WTC11 (cell line): ENCODE measurements at regions not wholly inside any gene's neighbourhood (a gene's known extent, or its start where the extent isn't known, plus 50 kb on each side); places are given as distances from the start of the nearest gene placed in this dataset.

Source experiments
- ATAC-seq: fragments of 200-7000 bp; cut with Tn5 transposase; 2 replicates; pipeline ENCODE4 v1.10.0; 2021; ENCODE audit warnings: mild to moderate bottlenecking, moderate library complexity
- CTCF ChIA-PET: fragments of 300-600 bp; sonication (Branson Sonifier 250); formaldehyde crosslinking; loops from one replicate; lab custom pipeline; 2021; ENCODE audit warnings: antibody characterized with exemption; lab: Charles Lee
- POLR2A ChIA-PET: fragments of 350-600 bp; sonication (Branson Sonifier 250); formaldehyde crosslinking; loops from one replicate; lab custom pipeline; 2021; ENCODE audit warnings: antibody characterized with exemption; lab: Charles Lee
- DNase-seq: peaks from one replicate; pipeline ENCODE4 v3.0.0; 2021; ENCODE audit warnings: low spot score
- H3K27ac Mint-ChIP-seq: 2 replicates; pipeline ENCODE4 v1.8.0; 2021; ENCODE audit warnings: mixed read lengths
- H3K27me3 Mint-ChIP-seq: 2 replicates; pipeline ENCODE4 v1.8.0; 2021; ENCODE audit warnings: low read depth, mild to moderate bottlenecking, moderate library complexity, mixed read lengths
- H3K36me3 Mint-ChIP-seq: 2 replicates; pipeline ENCODE4 v1.8.0; 2021; ENCODE audit warnings: mixed read lengths
- H3K4me1 Mint-ChIP-seq: 2 replicates; pipeline ENCODE4 v1.8.0; 2022; ENCODE audit warnings: mixed read lengths
- H3K4me3 Mint-ChIP-seq: 2 replicates; pipeline ENCODE4 v1.8.0; 2021; ENCODE audit warnings: mild to moderate bottlenecking, moderate library complexity, mixed read lengths
- H3K9me3 Mint-ChIP-seq: 2 replicates; pipeline ENCODE4 v1.8.0; 2021; ENCODE audit warnings: mixed read lengths
- CREM ChIP-seq: sonication (generic); formaldehyde crosslinking; IDR thresholded peaks from 2 replicates; pipeline ENCODE4 v1.8.1; 2022; ENCODE audit warnings: mild to moderate bottlenecking, missing genetic modification reagents, moderate library complexity
- CTCF ChIP-seq: fragments of 200-600 bp; IDR thresholded peaks from 2 replicates; pipeline ENCODE4 v1.8.0; 2022; ENCODE audit warnings: antibody characterized with exemption
- ERG ChIP-seq: fragments of 250-450 bp; sonication (Bioruptor Pico); IDR thresholded peaks from 2 replicates; pipeline ENCODE4 v1.8.0; 2021; ENCODE audit warnings: mild to moderate bottlenecking
- HMGA2 ChIP-seq: fragments of 250-450 bp; sonication (Bioruptor Pico); IDR thresholded peaks from 2 replicates; pipeline ENCODE4 v1.4.0; 2021; ENCODE audit warnings: mild to moderate bottlenecking, moderate library complexity
- IRF1 ChIP-seq: sonication (generic); formaldehyde crosslinking; IDR thresholded peaks from 2 replicates; pipeline ENCODE4 v1.8.0; 2023; ENCODE audit warnings: missing genetic modification reagents
- NFATC4 ChIP-seq: fragments of 250-450 bp; sonication (Bioruptor Pico); IDR thresholded peaks from 2 replicates; pipeline ENCODE4 v1.9.0; 2021; ENCODE audit warnings: mild to moderate bottlenecking
- NR3C1 ChIP-seq: sonication (generic); formaldehyde crosslinking; conservative IDR thresholded peaks from 2 replicates; pipeline ENCODE4 v1.8.1; 2023; ENCODE audit warnings: low read depth, mild to moderate bottlenecking, missing genetic modification reagents
- PRRX2 ChIP-seq: fragments of 250-450 bp; sonication (Bioruptor Pico); IDR thresholded peaks from 2 replicates; pipeline ENCODE4 v1.8.0; 2021; ENCODE audit warnings: mild to moderate bottlenecking
- SP1 ChIP-seq: sonication (generic); formaldehyde crosslinking; conservative IDR thresholded peaks from 2 replicates; pipeline ENCODE4 v1.8.1; 2022; ENCODE audit warnings: missing genetic modification reagents
- ZNF263 ChIP-seq: sonication (generic); formaldehyde crosslinking; IDR thresholded peaks from 2 replicates; pipeline ENCODE4 v1.8.1; 2022; ENCODE audit warnings: low read depth, mild to moderate bottlenecking, moderate library complexity, missing genetic modification reagents
- ZNF317 ChIP-seq: sonication (generic); formaldehyde crosslinking; IDR thresholded peaks from 2 replicates; pipeline ENCODE4 v1.8.1; 2023; ENCODE audit warnings: low read depth, mild to moderate bottlenecking, moderate library complexity, missing genetic modification reagents, borderline replicate concordance
- ZNF532 ChIP-seq: fragments of 250-450 bp; sonication (Bioruptor Pico); IDR thresholded peaks from 2 replicates; pipeline ENCODE4 v1.9.0; 2021; ENCODE audit warnings: mild to moderate bottlenecking, borderline replicate concordance

- Mint-ChIP-seq H3K4me1 (peaks cover 15% of the 10 kb centered on the region), H3K4me3 (no peak overlapping the region), H3K36me3 (no peaks in the 10 kb centered on the region), H3K27ac (no peak overlapping the region), H3K27me3 (no peaks in the 10 kb centered on the region; the same call in 1 of the 2 replicates), H3K9me3 (peaks cover 8% of the 10 kb centered on the region)
- ChIA-PET CTCF (interaction anchor here (1.3 kb wide), 1 partner anchor 124 kb away, joined by 5 read pairs; no protein-coding TSS in a partner anchor), POLR2A (no interaction called here)
- no peak for TF ChIP-seq CTCF
- ATAC-seq (no peak), DNase-seq (no peak)
Observed at GRCh38 chr7:26543340-26543739, 251.7 kb downstream of the SNX10 start.

GRCh38 chr7:26543951-26544350 is 252.3 kb downstream of the SNX10 start:
- H3K9me3 Mint-ChIP-seq: peaks cover 8% of the 10 kb centered on the region
- CTCF ChIA-PET: no interaction called here
- TF ChIP-seq ZNF532 (CRISPR knock-in tag) (no peak), ZNF317 (CRISPR knock-in tag) (no peak)
- TF ChIP-seq, all 79 proteins: peak for 0
- POLR2A ChIA-PET: no interaction called here
- Mint-ChIP-seq H3K27ac (no peak overlapping the region), H3K27me3 (no peaks in the 10 kb centered on the region; the same call in 1 of the 2 replicates), H3K36me3 (no peaks in the 10 kb centered on the region), H3K4me1 (peaks cover 15% of the 10 kb centered on the region), H3K4me3 (no peak overlapping the region)
- ATAC-seq: no peak
- no peak for DNase-seq

- H3K27ac Mint-ChIP-seq: no peak overlapping the region
- TF ChIP-seq IRF1 (CRISPR knock-in tag) (no peak), NR3C1 (CRISPR knock-in tag) (no peak), PRRX2 (CRISPR knock-in tag) (no peak), ERG (CRISPR knock-in tag) (no peak), NFATC4 (no peak), SP1 (CRISPR knock-in tag) (no peak), CREM (no peak), ZNF263 (no peak), HMGA2 (no peak)
- ChIA-PET POLR2A (no interaction called here), CTCF (interaction anchor here (1.0 kb wide), 1 partner anchor 176 kb away, joined by 3 read pairs; no protein-coding TSS in a partner anchor)
- H3K9me3 Mint-ChIP-seq: peaks cover 8% of the 10 kb centered on the region
- H3K27me3 Mint-ChIP-seq: no peaks in the 10 kb centered on the region; the same call in 1 of the 2 replicates
- H3K4me3 Mint-ChIP-seq: no peak overlapping the region
- no peak for DNase-seq
- peaks cover 18% of the 10 kb centered on the region for H3K4me1 Mint-ChIP-seq
- ATAC-seq: no peak
- no peaks in the 10 kb centered on the region for H3K36me3 Mint-ChIP-seq
Observed at GRCh38 chr7:26546508-26547053, 254.9 kb downstream of the SNX10 start.
